NCI-H510A treated with DMSO at 0.1 percent for 48 hours (cell line): ENCODE measurements at regions not wholly inside any gene's neighbourhood (a gene's known extent, or its start where the extent isn't known, plus 50 kb on each side); places are given as distances from the start of the nearest gene placed in this dataset.
"Not testable (repeated sequence)": the region's sequence is repeated elsewhere in the genome, so short reads cannot be mapped to it uniquely, and the experiment has no call there.

Experiments used
- DNase-seq: peaks from one replicate; lab custom pipeline; 2025; lab: John Stamatoyannopoulos, UW

DNA sequence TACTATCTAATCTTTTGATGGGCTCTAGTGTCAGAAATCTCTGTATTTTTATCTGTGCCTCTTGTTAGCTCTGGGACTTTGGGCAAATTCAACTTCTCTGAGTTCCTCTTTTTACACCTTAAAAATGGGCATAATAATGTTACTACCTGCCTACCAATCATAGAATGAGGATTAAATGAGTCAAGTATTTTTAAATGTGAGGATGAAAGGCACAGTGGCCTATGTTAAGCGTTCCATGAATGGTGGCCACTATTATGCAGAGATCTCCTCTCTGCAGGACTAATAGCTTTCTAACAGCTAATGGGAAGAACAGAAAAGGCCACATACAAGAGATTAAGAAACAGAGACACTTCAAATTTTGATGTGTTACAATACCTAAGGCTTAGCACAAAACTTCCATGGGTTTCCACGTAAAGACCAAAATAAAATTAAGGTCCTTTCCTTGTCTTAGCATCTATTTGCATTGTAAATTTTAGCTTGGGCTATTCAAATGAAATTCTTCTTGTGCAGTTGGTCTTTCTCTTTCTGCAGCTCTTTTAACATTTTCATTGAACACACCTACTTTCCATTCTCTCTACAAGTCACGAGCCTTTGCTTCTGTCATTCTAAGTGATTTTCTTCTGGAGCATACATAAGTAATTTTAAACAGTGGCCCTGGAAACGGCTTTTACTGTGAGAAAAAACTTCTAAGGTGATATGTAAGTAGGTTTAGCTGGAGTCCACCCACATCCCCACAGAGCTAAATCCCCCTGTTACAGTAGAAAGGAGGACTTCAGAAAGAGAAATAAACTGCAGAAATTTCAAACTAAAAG, 117.9 kb upstream of the MED14 start:
- DNase-seq, result no peak

DNA sequence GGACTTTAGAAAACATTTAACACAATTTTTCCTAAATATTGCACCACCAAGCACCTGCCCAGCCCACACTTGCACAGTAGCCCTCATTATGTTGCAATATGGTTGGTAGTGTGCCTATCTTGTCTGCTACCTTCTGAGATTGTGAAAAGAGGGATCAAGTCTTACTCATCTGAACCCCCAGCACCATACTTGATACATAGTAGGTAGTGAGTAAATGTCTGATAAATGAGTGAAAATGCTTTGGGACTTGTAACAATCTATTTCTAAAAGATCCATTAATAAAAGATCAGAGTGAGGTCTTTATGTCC, 118.4 kb upstream of the MED14 start:
- DNase-seq, result no peak

DNA sequence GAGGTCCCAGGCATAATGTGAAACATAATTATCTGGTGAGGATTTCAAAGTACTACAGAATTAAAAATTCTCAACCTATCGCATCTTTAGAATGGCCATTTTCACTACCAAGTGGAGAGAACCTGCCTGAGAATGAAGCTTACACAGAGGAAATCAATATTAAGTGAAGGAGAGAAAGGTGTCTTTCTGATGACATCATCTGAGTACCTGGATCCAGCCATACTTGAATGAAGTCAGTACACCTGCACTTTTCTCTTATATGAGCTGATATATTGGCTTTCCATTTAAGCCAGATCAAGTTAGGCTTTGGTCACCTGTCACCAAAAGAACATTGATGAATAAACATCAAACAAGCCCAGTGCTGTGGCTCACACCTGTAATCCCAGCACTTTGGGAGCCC, 118.9 kb upstream of the MED14 start:
- no peak for DNase-seq

DNA sequence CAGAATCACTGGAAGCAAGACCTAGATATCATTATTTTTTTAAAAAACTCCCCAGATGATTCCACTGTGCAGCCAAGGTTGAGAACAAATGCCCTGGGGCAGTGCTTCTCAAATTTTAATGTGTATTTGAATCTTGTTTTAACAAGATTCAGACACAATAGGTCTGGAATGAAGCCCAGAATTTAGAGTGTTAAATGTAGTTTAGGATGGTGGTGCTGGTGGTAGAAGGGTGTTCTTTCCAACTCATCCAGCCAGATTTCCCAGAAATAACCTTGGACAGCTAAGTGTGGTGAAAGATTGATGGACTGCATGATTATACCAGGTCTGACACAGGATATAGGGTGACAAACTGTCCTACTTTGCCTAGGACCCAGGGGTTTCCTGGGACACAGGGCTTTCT, 120.1 kb upstream of the MED14 start:
- DNase-seq, result no peak

DNA sequence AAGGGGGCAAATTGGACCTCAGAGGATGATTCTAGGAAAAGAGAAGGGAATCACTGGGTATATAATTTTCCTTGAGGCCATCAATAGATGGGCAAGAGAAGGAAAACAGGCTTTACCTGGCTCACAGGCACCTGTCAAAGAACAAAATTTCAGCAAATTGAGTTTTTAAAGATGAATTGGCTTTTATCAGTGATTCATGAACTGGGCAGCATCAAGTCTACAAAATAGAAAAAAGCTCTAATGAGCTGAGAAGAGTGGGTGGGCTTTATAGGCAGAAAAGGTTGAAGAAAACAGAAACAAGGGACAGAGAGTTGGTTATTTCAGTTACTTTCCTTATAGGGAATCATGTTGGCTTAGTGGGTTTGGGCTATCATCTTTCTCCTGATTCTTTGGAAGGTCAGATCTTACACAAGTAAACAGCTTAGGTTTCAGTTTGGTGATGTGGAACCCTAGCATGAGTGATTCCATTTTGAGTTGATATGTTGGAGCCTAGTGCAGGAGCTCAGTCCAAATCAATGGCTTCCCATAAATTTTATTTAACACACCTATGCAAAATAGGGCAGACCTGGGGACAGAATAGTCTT, 120.7 kb upstream of the MED14 start:
- no peak for DNase-seq

DNA sequence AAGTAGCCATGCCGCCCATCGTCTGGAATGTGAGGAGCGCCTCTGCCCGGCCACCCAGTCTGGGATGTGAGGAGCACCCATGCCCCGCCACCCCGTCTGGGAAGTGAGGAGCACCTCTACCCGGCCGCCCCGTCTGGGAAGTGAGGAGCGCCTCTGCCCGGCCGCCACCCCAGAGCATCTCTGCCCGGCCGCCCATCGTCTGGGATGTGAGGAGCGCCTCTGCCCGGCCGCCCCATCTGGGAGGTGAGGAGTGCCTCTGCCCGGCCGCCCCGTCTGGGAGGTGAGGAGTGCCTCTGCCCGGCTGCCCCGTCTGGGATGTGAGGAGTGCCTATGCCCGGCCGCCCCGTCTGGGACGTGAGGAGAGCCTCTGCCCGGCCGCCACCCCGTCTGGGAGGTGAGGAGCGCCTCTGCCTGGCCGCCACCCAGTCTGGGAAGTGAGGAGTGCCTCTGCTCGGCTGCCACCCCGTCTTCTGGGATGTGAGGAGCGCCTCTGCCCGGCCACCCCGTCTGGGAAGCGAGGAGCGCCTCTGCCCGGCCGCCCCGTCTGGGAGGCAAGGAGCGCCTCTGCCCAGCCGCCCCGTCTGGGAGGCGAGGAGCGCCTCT, 126.7 kb upstream of the MED14 start:
- not testable (repeated sequence) for DNase-seq

DNA sequence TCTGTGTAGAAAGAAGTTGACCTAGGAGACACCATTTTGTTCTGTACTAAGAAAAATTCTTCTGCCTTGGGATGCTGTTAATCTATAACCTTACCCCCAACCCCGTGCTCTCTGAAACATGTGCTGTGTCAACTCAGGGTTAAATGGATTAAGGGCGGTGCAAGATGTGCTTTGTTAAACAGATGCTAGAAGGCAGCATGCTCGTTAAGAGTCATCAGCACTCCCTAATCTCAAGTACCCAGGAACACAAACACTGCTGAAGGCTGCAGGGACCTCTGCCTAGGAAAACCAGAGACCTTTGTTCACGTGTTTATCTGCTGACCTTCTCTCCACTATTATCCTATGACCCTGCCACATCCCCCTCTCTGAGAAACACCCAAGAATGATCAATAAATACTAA, 127.9 kb upstream of the MED14 start:
- DNase-seq, result not testable (repeated sequence)

DNA sequence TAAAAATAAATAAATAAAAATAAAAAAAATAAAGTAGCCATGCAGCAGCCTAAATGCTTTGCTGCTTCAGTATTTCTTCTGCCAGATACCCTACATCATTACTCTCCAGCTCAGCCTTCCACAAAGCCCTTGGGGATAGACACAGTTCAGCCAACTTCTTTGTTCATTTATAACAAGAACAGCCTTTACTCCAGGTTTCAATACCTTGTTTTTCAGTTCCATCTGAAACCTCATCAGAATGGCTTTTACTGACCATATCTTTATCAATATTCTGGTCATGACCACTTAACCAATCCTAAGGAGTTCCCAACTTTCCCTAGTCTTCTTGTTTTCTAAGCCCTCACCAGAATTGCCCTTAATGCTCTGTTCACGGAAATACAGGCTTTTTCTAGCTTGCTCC, 128.3 kb upstream of the MED14 start:
- DNase-seq, result no peak

DNA sequence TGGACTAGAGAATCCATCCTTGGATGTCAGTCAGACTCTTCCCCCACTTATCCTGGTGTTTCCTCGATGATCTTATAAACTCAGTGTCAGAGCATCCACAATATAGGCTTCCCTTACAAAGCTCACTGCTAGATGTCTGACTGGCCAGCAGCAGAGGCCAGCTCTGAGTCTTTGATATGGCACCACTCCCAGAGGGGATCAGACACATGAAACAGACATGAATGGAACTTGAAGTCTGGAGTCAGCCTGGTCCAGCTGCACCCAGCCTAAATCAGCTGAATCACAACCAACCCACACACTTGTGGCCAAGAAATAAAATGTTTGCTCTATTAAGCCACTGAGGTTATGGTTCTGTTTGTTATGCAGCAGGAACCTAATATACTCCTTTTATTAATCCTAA, 129.6 kb upstream of the MED14 start:
- no peak for DNase-seq

DNA sequence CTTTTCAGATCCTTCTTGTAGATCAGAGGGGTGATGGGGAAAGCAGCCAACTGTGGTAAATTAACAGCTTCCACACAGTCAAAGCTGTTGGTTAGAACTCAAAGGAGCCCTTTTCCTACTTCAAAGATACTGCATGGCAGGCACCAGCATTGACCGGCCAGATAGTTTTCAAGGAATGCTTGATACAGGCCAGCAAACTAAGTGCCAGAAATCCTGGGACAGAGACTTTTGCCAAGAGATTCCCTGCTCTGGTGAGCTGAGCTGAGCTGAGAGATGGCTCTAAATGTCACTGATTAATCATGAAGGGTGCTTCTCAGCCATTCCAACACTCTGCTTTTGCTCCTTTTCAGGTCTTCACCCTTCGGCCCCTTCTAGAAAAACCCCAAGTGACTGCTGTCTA, 131.6 kb upstream of the MED14 start:
- DNase-seq, result no peak

DNA sequence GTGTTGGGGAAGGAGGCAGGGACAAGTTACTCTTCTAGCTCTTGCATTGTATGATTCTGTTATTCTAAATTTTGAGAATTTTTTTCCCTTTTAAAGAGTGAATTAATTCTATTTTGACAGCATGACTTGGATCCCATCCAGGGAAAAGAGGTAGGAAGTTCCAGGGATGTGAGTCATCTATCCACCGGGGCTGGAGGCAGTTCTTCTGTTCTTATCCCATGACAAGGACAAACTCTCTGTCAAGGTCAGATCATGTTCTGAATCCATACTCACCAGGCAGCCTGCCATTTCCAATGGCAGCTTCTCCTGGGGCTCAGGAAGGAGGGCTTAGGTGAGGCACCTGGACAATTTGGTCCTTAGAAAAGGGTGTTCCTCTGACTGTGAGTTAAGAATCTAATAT, 132.0 kb upstream of the MED14 start:
- DNase-seq, result no peak

DNA sequence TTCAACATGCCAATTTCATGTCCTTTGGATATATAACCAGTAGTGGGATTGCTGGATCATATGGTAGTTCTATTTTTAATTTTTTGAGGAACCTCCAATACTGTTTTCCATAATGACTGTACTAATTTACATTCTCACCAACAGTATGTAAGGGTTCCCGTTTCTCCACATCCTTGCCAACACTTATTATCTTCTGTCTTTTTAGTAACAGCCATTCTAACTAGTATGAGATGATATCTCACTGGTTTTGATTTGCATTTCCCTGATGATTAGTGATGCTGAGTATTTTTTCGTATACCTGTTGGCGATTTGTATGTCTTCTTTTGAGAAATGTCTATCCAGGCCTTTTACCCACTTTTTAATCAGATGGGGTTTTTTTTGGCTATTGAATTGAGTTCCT, 133.5 kb upstream of the MED14 start:
- DNase-seq, result no peak

DNA sequence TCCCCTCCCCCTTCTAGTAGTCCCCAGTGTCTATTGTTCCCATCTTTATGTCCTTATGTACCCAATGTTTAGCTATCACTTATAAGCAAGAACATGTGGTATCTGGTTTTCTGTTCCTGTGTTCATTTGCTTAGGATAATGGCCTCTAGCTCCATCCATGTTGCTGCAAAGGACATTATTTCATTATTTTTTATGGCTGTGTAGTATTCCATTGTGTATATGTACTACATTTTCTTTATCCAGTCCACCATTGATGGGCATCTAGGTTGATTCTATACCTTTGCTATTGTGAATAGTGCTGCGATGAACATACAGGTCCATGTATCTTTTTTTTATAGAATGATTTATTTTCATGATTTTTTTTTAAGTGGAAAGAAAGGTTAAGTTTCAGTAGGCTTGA, 135.6 kb upstream of the MED14 start:
- not testable (repeated sequence) for DNase-seq

DNA sequence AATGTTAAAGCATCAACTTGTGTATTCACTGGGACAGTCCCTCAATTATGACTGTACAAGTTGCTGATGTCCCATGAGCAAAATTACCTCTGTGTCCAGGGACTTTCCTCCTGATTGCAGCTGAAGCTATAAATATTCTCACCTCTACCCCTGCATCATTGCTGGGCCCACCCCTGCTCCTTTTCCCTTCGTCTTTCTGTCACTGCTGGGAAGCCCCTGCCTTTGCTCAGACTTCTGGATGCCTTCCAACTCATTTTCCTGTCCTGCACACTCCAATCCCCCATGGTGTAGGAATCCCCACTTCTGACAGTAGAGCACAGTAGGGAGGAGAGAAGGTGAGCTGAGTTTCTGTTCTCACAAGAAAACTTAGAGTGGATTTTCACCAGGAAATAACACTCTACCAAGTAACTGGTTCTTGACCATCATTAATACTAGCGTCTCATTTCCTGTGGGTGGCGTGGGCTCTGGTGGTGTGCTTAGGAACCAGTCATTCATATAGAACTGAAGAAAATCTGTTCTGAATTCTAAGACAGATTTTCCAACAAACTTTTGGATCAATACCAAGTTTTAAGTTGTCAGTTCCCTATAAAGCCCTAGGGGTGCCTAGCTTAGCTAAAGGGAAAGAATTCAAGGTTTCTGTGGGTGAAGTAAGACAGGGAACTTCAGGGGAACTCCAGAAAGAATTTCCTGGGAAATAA, 136.2 kb upstream of the MED14 start:
- DNase-seq, result no peak

DNA sequence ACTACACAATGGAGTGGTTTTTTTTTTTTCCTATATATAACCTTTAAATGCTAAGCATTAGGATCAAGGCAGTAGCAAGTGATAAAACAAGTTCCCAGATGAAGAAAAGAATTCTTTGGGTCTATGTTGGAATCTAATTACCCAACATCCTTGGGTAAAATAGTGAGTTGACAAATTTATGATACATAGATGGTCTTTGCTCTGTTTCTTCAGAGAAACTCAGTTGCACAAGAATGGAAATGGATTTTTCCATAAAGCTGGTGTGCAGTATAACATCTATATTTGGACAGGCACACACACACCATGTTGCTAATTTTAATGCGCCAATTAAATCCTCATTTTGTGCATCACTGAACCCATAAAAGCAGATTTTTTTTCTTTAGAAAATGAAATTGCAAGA, 137.0 kb upstream of the MED14 start:
- DNase-seq, result no peak

DNA sequence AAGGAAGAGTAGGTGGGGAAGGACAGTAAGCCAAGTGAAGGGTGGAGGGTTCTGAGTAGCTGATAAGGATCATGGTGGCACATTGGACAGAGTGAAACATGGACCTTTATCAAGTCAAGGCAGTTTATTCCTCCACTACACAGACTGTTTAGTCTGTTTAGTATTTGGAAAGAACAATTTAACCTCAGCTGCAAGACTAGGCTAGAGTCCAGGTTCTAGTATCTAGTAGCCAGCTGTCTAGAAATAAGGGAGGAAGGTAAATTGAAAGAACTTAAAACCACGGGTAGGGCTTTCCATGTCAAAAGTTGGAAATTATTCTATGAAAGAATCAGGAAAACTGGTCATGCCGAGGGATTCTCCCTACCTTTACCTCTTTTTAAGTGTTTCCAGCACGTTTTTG, 140.1 kb upstream of the MED14 start:
- no peak for DNase-seq

DNA sequence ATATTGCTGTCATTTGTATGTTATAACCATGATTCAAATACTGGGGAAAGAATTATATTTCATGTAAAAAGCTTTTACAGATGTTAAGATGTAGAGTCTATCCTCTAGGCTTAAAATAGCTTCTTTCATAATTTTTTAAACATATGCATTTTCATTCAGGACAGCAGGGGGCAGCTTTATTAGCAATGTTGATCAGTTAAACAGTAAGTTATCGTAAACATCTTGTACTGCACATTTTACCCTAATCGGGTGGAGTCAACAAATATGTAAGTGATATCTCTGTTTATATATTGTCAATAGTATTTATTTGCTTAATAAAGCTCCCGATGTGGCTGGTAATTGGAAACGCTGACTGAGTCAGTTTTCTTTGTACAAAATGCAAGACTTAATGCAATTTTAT, 142.5 kb upstream of the MED14 start:
- DNase-seq, result no peak

DNA sequence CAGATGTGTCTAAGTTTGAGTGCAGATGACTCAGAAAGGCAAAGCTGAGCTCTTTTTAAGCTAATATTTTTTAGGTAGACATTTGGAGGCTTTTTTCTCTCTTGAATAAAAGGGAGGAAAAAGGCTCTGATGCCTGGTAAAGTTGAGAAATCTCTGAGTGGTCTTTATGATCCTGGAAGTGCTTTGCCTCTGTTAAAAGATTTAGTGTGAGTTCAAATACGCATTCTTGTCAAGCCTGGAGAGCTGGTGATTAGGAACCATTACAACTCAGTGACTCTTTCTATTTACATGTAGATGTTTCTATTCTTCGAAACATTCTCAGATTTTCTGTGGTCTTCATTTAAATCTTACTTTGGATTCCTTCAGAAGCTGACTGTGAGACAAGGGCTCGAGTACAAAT, 143.4 kb upstream of the MED14 start:
- no peak for DNase-seq

DNA sequence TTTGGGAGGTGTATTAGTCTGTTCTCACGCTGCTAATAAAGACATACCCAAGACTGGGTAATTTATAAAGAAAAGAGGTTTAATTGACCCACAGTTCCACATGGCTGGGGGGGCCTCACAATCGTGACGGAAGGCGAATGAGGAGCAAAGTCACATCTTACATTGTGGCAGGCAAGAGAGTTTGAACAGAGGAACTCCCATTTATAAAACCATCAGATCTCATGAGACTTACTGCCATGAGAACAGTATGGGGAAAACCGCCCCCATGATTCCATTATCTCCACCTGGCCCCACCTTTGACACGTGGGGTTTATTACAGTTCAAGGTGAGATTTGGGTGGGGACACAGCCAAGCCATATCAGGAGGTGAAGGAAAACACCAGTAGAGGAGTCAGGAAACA, 143.8 kb upstream of the MED14 start:
- DNase-seq, result not testable (repeated sequence)

DNA sequence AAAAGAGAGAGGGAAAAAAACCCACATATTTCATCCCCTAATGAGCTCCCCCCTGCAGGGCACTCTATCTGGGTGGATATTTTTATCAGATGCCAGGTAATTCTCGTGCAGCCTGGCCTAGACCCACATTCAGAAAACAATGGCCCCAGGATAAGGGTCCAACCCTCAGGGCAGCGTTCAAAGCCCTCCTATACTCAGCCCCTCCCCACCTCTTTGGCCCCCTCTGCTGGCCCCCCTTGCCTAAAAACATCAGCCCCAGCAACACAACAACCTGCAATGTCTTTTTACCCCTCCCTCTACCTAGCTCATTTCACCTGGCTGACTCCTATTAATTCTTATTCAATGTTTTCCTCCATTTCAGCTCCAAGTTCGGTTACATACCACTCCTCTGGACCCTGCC, 145.4 kb upstream of the MED14 start:
- no peak for DNase-seq

DNA sequence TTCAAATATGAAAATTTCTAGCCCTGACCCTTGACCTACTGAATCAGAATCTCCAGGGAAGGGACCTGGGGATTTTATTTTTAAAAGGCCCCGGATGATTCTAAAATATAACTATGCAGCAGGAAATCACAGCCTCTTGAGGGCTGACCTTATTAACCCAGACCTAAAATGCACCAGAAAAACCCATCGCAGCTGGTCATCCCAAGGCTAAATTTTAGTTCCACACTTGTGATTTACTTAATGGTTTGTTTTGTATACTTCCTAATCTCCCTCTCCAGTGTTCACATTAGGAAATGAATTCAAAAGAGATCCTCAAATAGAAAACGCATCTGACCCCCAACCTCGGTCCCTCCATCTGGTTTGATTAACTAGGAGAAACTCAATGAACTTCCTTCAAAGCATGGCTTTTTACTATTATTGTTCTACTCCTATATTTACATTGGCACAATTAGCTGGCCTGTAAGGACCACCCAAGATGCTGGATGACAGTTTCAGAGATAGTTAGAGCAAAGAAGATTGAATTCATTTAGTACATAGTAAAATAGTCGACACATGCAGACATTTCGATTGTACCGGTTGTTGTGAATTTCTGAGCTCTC, 147.8 kb upstream of the MED14 start:
- DNase-seq, result no peak

DNA sequence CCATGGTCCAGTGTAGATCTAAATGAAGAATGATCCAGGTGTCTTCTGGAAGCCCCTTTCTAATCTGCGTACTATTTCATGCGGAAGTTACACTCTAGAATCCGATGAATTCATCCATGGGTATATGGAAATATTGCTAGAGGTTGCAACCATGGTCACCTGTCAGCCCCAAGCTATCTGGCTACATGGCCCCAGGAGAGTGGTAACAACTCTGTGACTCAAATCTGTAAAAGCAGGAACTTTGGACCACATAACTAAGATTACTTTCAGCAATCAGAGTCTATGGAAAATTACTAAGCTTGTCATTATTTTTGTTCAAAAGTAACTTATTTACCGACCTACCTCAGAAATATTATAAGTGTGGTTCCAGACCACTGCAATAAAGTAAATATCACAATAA, 150.6 kb upstream of the MED14 start:
- no peak for DNase-seq

DNA sequence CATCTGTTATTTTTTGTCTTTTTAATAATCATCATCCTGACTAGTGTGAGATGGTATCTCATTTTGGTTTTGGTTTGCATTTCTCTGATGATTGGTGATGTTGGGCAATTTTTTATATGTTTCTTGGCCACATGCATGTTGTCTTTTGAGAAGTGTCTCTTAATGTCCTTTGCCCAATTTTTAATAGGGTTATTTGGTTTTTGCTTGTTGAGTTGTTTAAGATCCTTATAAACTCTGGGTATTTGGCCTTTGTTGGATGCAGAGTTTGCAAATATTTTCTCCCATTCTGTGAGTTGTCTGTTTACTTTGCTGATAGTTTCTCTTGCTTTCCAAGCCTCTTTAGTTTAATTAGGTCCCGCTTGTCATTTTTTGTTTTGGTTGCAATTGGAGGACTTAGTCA, 152.1 kb upstream of the MED14 start:
- no peak for DNase-seq
